AG09319 (cell line): ENCODE measurements at regions not wholly inside any gene's neighbourhood (a gene's known extent, or its start where the extent isn't known, plus 50 kb on each side); places are given as distances from the start of the nearest gene placed in this dataset.

Source experiments
- DNase-seq: peaks from one replicate; pipeline ENCODE4 v3.0.0-alpha.2; 2010; ENCODE audit warnings: low read depth; ENCODE audit errors: extremely low read depth
- CTCF ChIP-seq: IDR thresholded peaks from 2 replicates; pipeline ENCODE4 v1.5.1; 2011; ENCODE audit warnings: low read depth, mild to moderate bottlenecking, inconsistent platforms, low read length, moderate library complexity

DNA sequence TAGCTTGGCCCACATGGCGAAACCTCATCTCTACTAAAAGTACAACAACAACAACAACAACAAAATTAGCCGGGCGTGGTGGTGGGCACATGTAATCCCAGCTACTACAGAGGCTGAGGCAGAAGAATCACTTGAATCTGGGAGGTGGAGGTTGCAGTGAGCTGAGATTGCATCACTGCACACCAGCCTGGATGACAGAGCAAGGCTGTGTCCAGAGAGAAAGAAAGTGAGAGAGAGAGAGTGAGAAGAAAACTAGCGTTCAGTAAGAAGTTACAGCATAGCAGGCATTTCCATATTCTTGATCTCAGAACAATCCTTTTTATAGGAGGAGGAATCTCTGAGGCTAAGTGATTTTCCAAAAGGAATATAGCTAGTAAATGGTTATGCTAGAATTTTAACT, 1076.1 kb downstream of the AGBL1 start:
- no peak for TF ChIP-seq CTCF
- DNase-seq, result no peak

DNA sequence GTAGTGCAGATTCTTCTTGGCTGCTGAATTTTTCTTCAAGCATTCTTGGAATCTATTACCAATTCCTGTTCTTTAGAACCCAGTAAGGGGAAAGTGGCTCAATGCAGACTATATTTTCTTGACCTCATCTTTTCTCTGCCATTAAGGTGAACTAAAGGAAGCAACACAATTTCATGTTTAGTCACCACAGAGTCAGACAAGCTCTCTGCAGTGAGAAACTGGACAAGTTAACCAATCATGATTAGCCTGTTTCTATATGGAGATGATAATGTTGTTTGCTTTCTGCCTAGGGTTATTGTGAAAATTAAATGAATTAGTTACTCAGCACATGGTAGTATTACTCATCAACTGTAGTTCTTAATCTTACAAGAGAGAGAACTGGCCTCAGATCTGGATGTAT, 1075.1 kb downstream of the AGBL1 start:
- no peak for DNase-seq

GRCh38 chr15:87151202-87151748, 1071.6 kb downstream of the AGBL1 start:
- no peak for TF ChIP-seq CTCF
- DNase-seq, result no peak

More for the DNA sequence above, 1075.1 kb downstream of the AGBL1 start:
- TF ChIP-seq CTCF, result no peak

DNA sequence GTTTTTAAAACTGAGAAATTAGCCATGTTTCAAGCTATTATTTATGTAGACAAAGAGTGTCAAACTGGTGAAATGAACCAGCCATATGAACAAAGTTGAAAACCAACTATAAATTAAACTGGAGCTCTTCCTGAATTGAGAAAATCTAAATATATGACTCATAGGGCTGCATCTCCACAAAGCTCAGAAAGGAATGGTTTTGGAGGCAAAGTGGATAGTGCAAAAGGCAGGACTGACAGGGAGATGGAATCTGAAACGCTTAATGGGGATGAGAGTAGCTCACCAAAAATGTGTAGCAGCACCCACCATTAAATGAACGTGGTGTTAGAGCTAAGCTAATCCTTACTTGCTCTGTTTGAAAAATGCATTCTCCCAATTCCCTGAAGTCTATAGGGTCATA, 1066.0 kb downstream of the AGBL1 start:
- DNase-seq, result no peak
- no peak for TF ChIP-seq CTCF

DNA sequence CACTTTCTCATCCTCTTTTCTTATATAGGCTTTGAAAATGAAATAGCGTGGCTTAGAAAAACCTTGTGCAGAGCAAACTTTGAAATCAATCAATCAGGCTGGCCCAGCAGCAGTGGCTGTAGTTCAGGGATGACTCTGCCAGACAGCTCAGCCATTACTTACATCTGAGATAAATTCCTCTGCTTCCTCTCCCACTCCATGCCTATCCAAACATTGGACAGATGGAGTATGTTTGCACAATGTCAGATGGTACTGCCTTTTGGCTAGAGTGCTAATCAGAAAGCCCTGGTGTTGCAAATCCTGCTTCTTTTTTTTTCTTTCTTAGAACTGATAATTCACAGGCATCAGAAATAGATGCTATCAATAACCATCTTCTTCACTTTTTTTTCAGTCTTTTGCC, 1065.1 kb downstream of the AGBL1 start:
- TF ChIP-seq CTCF, result no peak
- DNase-seq, result no peak

GRCh38 chr15:87142096-87142495, 1062.4 kb downstream of the AGBL1 start:
- no peak for TF ChIP-seq CTCF
- no peak for DNase-seq

GRCh38 chr15:87135109-87135508, 1055.4 kb downstream of the AGBL1 start:
- DNase-seq, result no peak
- TF ChIP-seq CTCF, result no peak
